ENCODE measurements at regions not wholly inside any gene's neighbourhood (a gene's known extent, or its start where the extent isn't known, plus 50 kb on each side); places are given as distances from the start of the nearest gene placed in this dataset.

DNA sequence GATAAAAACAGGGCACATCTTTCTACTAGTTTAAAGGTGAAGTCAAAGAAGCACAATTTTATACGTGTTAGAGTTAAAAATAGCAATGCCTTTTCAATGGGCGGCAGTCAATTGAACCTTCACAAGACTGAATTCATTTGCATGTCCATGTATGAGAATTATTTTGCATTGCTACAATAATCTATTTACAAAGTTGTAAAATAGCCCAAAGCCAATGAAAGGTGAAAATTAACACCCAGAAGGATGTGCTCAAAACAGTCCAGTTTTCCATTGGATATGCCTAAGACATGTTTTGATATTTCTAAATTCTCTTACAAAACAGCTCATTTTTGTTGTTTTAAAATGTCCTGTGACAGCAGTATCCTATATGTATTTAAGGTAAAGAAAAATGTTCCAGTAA, 425.1 kb upstream of the SYT4 start:
- TF ChIP-seq ZFX (IDR thresholded peaks at IDR 0.05) (no peak), CTCF (conservative IDR thresholded peaks at IDR 0.05) (no peak)
- no peak overlapping the region for H3K27ac ChIP-seq

- TF ChIP-seq CTCF (conservative IDR thresholded peaks at IDR 0.05) (no peak), ZFX (IDR thresholded peaks at IDR 0.05) (no peak)
Observed at GRCh38 chr18:43703050-43703449, 425.8 kb upstream of the SYT4 start.

GRCh38 chr18:43705850-43706249, 428.6 kb upstream of the SYT4 start:
- H3K27ac ChIP-seq = no peak overlapping the region
- no peak for TF ChIP-seq ZFX (IDR thresholded peaks at IDR 0.05)
- no peak for TF ChIP-seq CTCF (conservative IDR thresholded peaks at IDR 0.05)

More at GRCh38 chr18:43703050-43703449, 425.8 kb upstream of the SYT4 start:
- H3K27ac ChIP-seq = no peak overlapping the region

- TF ChIP-seq ZFX (IDR thresholded peaks at IDR 0.05) (no peak), CTCF (conservative IDR thresholded peaks at IDR 0.05) (no peak)
- H3K27ac ChIP-seq = no peak overlapping the region
Observed at GRCh38 chr18:43710135-43710534, 432.8 kb upstream of the SYT4 start.

- TF ChIP-seq CTCF (conservative IDR thresholded peaks at IDR 0.05) = no peak
- TF ChIP-seq ZFX (IDR thresholded peaks at IDR 0.05) = no peak
Observed at GRCh38 chr18:43714343-43715010, 437.2 kb upstream of the SYT4 start.

DNA sequence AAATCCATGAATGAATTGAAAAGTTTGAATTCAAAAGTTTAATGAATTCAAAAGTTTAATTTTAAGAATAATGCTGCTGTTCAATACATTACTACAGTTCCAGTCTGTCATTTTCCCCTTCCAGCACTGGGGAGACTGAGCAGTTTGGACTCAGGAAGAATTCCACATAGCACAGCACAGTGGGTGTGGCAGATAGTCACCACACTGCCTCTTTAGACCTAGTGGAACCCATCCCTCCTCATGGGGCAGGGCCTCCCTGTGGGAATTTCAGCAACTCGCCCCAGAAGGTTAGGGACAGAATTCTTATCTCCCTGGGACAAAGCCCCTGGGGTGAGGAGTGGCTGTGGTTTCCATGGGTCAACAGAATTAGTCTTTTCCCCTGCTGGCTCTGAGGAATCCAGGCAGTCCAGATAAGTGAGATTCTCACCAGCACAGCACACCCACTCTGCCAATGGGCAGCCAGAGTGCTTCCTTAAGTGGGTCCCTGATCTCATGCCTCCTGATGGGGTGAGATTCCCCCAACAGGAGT, 442.0 kb upstream of the SYT4 start:
- no peak overlapping the region for H3K27ac ChIP-seq
- no peak for TF ChIP-seq ZFX (IDR thresholded peaks at IDR 0.05)
- TF ChIP-seq CTCF (conservative IDR thresholded peaks at IDR 0.05) = no peak

More at GRCh38 chr18:43714343-43715010, 437.2 kb upstream of the SYT4 start:
- H3K27ac ChIP-seq = no peak overlapping the region

- H3K27ac ChIP-seq = no peak overlapping the region
- TF ChIP-seq ZFX (IDR thresholded peaks at IDR 0.05) (no peak), CTCF (conservative IDR thresholded peaks at IDR 0.05) (no peak)
Observed at GRCh38 chr18:43720041-43720440, 442.8 kb upstream of the SYT4 start.
